Fibroblast of lung (primary cell): ENCODE measurements at regions not wholly inside any gene's neighbourhood (a gene's known extent, or its start where the extent isn't known, plus 50 kb on each side); places are given as distances from the start of the nearest gene placed in this dataset.

ENCODE experiments used
- CTCF ChIP-seq, 2 donors: IDR thresholded peaks in 1 of 2; conservative IDR thresholded peaks in 1 of 2; 1 replicate in 1 of 2; 2 replicates in 1 of 2; pipeline ENCODE4 v1.5.1; 2011 to 2012; ENCODE audit warnings: low read length in 2 of 2, control low read depth in 1 of 2, inconsistent platforms in 1 of 2, low read depth in 1 of 2, mild to moderate bottlenecking in 1 of 2
- EZH2 ChIP-seq: IDR thresholded peaks from 2 replicates; pipeline ENCODE4 v1.5.1; 2012; ENCODE audit warnings: low read length, control low read depth, mild to moderate bottlenecking; ENCODE audit errors: missing control alignments

GRCh38 chr4:147192679-147193078, 247.0 kb upstream of the TTC29 start:
- TF ChIP-seq CTCF (conservative IDR thresholded peaks at IDR 0.05 in 1 of 2, IDR thresholded peaks at IDR 0.05 in 1 of 2; ENCODE audit: low read depth in 1 of 2, low read length in 2 of 2), result no peak
- TF ChIP-seq EZH2, result no peak
